ENCODE measurements at regions not wholly inside any gene's neighbourhood (a gene's known extent, or its start where the extent isn't known, plus 50 kb on each side); places are given as distances from the start of the nearest gene placed in this dataset.

DNA sequence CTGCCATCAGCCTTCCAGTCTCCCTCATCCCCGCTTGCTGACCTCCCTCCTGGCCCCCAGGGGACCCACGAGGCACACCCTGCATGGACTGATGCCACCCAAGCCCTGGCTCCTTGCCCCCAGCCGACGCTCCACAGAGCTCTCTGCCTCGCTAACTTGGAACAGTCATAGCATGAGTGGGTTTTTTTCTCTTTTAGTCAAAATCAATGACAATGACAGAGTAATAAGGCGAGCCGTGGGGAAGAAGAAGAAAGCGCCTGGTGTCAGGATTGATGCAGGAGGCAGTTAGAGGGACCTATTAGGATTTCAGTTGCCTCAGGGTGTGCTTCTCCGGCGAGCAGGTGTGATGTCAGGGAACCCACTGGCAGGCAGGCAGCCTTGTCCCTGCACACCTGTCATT lies 176.3 kb upstream of the TNRC6C start:
- DNase-seq (no peak), ATAC-seq (no peak), FAIRE-seq (no peak)
- Histone ChIP-seq H3K4me1 (no peaks in the 10 kb centered on the region), H3K4me3 (no peak overlapping the region), H3K27me3 (no peaks in the 10 kb centered on the region), H3K27ac (no peak overlapping the region), H3K9me3 (no peaks in the 10 kb centered on the region), H3K36me3 (no peaks in the 10 kb centered on the region)
- TF ChIP-seq, protein P1, sequence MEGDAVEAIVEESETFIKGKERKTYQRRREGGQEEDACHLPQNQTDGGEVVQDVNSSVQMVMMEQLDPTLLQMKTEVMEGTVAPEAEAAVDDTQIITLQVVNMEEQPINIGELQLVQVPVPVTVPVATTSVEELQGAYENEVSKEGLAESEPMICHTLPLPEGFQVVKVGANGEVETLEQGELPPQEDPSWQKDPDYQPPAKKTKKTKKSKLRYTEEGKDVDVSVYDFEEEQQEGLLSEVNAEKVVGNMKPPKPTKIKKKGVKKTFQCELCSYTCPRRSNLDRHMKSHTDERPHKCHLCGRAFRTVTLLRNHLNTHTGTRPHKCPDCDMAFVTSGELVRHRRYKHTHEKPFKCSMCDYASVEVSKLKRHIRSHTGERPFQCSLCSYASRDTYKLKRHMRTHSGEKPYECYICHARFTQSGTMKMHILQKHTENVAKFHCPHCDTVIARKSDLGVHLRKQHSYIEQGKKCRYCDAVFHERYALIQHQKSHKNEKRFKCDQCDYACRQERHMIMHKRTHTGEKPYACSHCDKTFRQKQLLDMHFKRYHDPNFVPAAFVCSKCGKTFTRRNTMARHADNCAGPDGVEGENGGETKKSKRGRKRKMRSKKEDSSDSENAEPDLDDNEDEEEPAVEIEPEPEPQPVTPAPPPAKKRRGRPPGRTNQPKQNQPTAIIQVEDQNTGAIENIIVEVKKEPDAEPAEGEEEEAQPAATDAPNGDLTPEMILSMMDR (IDR thresholded peaks at IDR 0.05), result no peak
- intact Hi-C loops (cut with DNase I), result no loop called here
- 39 to 49% methylated on average over 10 of the region's 10 CpGs for WGBS, 2 donors

DNA sequence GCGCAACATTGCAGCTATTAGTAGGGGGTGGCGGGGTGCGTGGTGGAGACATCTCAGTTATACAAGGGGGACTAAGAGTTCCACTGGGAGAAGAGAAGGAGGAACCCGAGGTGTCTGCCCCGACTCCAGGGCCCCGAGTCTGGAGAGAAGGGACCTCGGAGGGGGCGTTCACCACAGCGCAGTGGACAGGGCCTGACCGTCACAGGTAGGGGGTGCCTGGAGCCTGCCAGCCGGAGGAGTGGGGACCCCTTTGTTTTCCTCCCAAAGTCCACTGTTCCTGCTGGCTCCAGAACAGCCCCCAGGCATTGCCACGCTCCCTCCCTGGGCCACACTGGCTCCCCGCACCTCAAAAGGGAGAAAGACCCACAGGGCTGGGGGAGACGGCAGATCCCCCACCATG lies 175.9 kb upstream of the TNRC6C start:
- DNase-seq (no peak), ATAC-seq (no peak), FAIRE-seq (no peak)
- 52 to 59% methylated on average over 14 of the region's 14 CpGs for WGBS, 2 donors
- Histone ChIP-seq H3K9me3 (no peaks in the 10 kb centered on the region), H3K36me3 (no peaks in the 10 kb centered on the region), H3K27me3 (no peaks in the 10 kb centered on the region), H3K4me3 (no peak overlapping the region), H3K4me1 (no peaks in the 10 kb centered on the region), H3K27ac (no peak overlapping the region)
- TF ChIP-seq, protein P1 (IDR thresholded peaks at IDR 0.05), result no peak
- intact Hi-C loops (cut with DNase I), result no loop called here

DNA sequence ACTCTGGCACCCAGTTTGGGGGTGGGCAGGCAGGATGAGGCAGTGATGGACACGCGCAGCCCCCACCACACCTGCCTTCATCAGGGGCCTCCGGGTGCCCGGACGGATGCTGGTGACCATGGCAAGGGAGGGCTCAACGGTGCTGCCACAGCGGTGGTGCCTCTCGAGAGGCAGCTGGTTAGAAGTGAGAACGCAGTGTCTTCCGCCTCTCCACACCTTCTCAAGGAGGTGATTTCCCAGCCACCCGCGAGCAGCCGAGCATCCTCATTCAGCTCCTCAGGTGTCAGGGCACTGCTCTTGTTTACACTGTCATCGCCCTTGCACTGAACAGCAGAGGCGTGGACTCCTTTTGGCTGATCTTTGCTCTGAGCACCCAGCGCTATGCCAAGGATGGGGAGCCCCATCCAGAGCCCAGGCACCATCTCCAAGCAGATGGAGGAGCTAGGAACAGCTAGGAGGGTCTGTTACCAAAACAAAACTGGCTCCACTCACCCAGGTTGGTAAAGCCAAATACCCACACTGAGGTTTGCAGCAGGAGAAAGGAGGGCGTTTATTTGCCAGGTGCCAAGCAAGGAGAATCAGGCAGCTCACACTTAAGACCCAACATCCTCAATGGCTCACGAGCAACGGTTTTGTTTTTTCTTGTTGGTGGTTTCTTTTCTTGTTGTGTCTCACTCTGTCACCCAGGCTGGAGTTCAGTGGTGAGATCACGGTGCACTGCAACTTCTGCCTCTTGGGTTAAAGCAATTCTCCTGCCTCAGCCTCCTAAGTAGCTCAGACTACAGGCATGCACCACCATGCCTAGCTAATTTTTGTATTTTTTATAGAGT lies 174.3 kb upstream of the TNRC6C start:
- Histone ChIP-seq H3K9me3 (no peaks in the 10 kb centered on the region), H3K4me3 (no peak overlapping the region), H3K36me3 (no peaks in the 10 kb centered on the region), H3K27ac (no peak overlapping the region), H3K4me1 (no peaks in the 10 kb centered on the region), H3K27me3 (no peaks in the 10 kb centered on the region)
- 56 to 60% methylated on average over 20 of the region's 20 CpGs for WGBS, 2 donors
- DNase-seq, result no peak
- no peak for ATAC-seq
- FAIRE-seq, result no peak
- intact Hi-C loops (cut with DNase I), result no loop called here
- TF ChIP-seq, protein P1 (IDR thresholded peaks at IDR 0.05), result no peak

DNA sequence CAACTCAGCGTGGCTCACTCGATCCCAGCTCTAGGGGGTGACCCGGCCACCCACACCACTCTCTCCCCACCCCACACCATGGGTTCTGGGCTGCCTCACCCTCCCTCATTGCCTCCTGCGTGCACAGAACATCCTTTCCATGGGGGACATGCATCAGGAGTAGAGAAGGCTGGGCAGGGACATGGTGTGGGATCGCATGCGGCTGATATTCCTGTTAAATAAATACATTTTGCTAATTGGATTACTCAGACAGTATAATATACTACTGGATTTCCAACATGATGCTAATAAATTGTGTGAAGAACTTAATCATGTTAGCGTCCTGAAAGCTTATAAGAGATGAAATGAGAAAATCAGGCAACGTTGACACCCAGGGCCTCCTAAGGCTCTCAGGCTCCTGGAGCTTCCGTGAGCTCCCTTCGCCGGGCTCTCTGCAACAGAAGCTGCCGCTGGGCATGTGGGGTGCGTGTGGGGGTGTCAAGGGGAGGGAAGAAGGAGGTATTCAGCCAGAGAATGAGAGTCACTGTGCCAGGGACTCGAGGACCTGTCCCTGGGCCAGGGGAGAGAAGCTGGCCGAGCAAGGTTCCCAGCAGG lies 173.1 kb upstream of the TNRC6C start:
- DNase-seq, result no peak
- H3K4me1 ChIP-seq, result no peaks in the 10 kb centered on the region
- TF ChIP-seq, protein P1 (IDR thresholded peaks at IDR 0.05), result no peak

DNA sequence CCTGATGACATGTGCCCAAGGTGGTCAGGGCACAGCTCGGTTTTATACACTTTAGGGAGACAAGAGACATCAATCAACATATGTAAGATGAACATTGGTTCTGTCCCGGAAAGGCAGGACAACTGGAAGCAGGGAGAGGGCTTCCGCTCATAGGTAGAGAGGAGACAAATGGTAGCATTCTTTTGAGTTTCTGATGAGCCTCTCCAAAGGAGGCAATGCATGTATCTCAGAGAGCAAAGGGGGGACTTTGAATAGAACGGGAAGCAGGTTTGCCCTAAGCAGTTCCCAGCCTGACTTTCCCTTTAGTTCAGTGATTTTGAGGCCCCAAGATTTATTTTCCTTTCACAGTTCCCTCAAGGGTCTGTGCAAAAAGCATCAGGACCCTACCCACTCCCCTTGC lies 172.4 kb upstream of the TNRC6C start:
- WGBS, 2 donors, result 39 to 42% methylated on average over 4 of the region's 4 CpGs
- H3K27ac ChIP-seq, result no peak overlapping the region
- H3K36me3 ChIP-seq, result no peaks in the 10 kb centered on the region
- TF ChIP-seq, protein P1 (IDR thresholded peaks at IDR 0.05), result no peak
- H3K27me3 ChIP-seq, result no peaks in the 10 kb centered on the region
- H3K4me3 ChIP-seq, result no peak overlapping the region
- DNase-seq (no peak), FAIRE-seq (no peak), ATAC-seq (no peak)
- H3K9me3 ChIP-seq, result no peaks in the 10 kb centered on the region
- H3K4me1 ChIP-seq, result no peaks in the 10 kb centered on the region
- intact Hi-C loops (cut with DNase I), result no loop called here

More for the DNA sequence above, 173.1 kb upstream of the TNRC6C start:
- ATAC-seq (no peak), FAIRE-seq (no peak)
- no peaks in the 10 kb centered on the region for H3K27me3 ChIP-seq
- H3K36me3 ChIP-seq, result no peaks in the 10 kb centered on the region
- no peak overlapping the region for H3K27ac ChIP-seq
- H3K9me3 ChIP-seq, result no peaks in the 10 kb centered on the region
- no peak overlapping the region for H3K4me3 ChIP-seq
- intact Hi-C loops (cut with DNase I), result no loop called here
- 52 to 64% methylated on average over 15 of the region's 15 CpGs for WGBS, 2 donors

Measured in pancreas (tissue), 10 donors.